Nephron progenitor cell (in vitro differentiated cells): ENCODE measurements at regions not wholly inside any gene's neighbourhood (a gene's known extent, or its start where the extent isn't known, plus 50 kb on each side); places are given as distances from the start of the nearest gene placed in this dataset.

Experiments
- DNase-seq: peaks from one replicate; pipeline ENCODE4 v3.0.0; 2021
- H3K27ac Mint-ChIP-seq: 2 replicates; pipeline ENCODE4 v1.8.0; 2021; ENCODE audit warnings: mild to moderate bottlenecking, moderate library complexity, mixed read lengths
- H3K27me3 Mint-ChIP-seq: 2 replicates; pipeline ENCODE4 v1.8.0; 2021; ENCODE audit warnings: mild to moderate bottlenecking, low read depth, mixed read lengths; ENCODE audit not compliant: poor library complexity
- H3K36me3 Mint-ChIP-seq: 2 replicates; pipeline ENCODE4 v1.8.0; 2021; ENCODE audit warnings: low read depth, mixed read lengths
- H3K4me1 Mint-ChIP-seq: 2 replicates; pipeline ENCODE4 v1.8.0; 2021; ENCODE audit warnings: mixed read lengths
- H3K4me3 Mint-ChIP-seq: 2 replicates; pipeline ENCODE4 v1.8.0; 2021; ENCODE audit warnings: mild to moderate bottlenecking, moderate library complexity, mixed read lengths
- H3K9me3 Mint-ChIP-seq: 2 replicates; pipeline ENCODE4 v1.8.0; 2021; ENCODE audit warnings: mild to moderate bottlenecking, moderate library complexity, mixed read lengths
- TF ChIP-seq, protein P1 (sequence below): fragments of 200-600 bp; sonication (generic); IDR thresholded peaks from 2 replicates; pipeline ENCODE4 v1.5.0; 2021; ENCODE audit warnings: antibody characterized with exemption

DNA sequence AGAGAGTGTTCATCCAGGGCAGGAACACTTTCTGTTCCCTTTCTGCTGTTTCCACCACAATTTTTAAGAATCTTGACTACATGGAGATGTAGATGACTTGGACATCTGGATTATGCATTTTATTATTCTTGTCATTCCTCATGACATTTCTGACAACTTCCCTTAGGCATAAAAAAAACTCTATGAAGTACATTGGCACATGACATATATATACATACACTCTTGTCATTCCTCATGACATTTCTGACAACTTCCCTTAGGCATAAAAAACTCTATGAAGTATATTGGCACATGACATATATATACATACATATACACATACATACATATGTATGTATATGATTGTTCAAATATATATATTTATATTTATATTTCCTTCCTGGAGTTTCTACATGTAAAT, 531.5 kb downstream of the COL12A1 start:
- TF ChIP-seq, protein P1, sequence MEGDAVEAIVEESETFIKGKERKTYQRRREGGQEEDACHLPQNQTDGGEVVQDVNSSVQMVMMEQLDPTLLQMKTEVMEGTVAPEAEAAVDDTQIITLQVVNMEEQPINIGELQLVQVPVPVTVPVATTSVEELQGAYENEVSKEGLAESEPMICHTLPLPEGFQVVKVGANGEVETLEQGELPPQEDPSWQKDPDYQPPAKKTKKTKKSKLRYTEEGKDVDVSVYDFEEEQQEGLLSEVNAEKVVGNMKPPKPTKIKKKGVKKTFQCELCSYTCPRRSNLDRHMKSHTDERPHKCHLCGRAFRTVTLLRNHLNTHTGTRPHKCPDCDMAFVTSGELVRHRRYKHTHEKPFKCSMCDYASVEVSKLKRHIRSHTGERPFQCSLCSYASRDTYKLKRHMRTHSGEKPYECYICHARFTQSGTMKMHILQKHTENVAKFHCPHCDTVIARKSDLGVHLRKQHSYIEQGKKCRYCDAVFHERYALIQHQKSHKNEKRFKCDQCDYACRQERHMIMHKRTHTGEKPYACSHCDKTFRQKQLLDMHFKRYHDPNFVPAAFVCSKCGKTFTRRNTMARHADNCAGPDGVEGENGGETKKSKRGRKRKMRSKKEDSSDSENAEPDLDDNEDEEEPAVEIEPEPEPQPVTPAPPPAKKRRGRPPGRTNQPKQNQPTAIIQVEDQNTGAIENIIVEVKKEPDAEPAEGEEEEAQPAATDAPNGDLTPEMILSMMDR: no peak
- no peak overlapping the region for H3K4me3 Mint-ChIP-seq
- no peaks in the 10 kb centered on the region for H3K4me1 Mint-ChIP-seq
- H3K27me3 Mint-ChIP-seq: no peaks in the 10 kb centered on the region
- no peak overlapping the region for H3K27ac Mint-ChIP-seq
- H3K9me3 Mint-ChIP-seq: no peaks in the 10 kb centered on the region
- H3K36me3 Mint-ChIP-seq: no peaks in the 10 kb centered on the region
- DNase-seq: no peak

DNA sequence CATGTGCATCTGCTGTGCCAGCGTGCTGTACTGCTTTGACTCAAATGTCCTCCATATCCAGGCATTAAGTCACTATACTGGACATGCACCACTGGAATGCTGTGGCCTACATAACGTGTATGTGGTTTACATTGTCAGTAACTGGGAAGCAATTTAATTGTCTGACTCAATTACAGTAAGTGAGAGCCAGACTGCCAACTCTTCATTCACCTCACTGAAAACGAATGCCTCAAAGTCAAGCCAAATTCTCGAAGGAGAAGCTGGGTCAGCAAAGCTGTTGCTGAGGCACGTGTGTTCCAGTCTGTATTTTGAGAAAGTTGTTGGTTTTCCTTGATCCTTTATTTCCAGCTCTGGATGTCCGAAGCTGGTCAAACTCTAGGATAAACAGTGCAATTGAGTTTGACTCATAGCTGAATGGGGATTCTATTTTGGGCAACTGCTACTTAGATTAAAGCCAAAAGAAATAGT, 534.3 kb downstream of the COL12A1 start:
- DNase-seq: no peak
- Mint-ChIP-seq H3K4me3 (no peak overlapping the region), H3K4me1 (no peaks in the 10 kb centered on the region), H3K36me3 (no peaks in the 10 kb centered on the region), H3K27me3 (peaks cover 3% of the 10 kb centered on the region), H3K27ac (no peak overlapping the region), H3K9me3 (peaks cover 6% of the 10 kb centered on the region)
- TF ChIP-seq, protein P1: no peak

DNA sequence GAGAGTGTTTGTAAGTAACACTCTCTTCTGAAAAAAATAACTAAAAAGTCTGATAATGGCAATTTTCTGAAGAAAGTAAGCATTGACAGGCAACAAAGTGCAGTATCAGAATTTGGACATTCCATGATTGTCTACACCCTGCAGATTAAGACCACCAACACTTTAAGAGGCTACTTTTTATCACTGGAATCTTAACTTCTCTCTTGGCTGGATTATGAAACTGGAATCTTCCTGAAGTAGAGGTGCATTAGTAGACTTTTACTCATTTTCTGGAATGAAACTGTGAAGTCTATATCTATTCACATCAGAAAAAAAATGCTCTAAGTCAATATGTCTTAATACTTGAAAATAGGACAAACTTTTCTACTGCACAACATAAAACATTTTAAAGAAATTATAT, 547.5 kb downstream of the COL12A1 start:
- no peaks in the 10 kb centered on the region for H3K27me3 Mint-ChIP-seq
- no peak overlapping the region for H3K27ac Mint-ChIP-seq
- H3K9me3 Mint-ChIP-seq: peaks cover 32% of the 10 kb centered on the region
- no peaks in the 10 kb centered on the region for H3K36me3 Mint-ChIP-seq
- DNase-seq: no peak
- H3K4me3 Mint-ChIP-seq: no peak overlapping the region
- TF ChIP-seq, protein P1: no peak
- H3K4me1 Mint-ChIP-seq: no peaks in the 10 kb centered on the region

DNA sequence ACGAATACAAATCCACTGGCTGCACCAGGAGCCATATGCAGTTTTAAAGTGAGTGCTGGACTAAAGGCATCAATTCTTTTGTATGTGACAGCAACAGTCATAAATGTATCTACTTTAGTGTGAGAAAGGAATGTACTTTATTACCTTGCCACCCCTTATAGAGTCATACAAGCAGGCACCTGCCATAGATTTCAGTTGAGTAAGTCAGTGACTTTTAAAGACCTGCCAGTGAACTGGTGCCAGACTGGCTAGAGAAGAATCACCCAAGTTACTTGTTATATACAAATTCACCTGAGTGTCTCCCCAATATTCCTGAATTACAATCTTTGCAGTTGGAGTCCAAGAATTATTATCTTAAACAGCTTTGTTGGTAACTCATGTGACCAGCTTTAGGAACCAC, 547.9 kb downstream of the COL12A1 start:
- no peak for DNase-seq
- Mint-ChIP-seq H3K27ac (no peak overlapping the region), H3K9me3 (peaks cover 28% of the 10 kb centered on the region), H3K27me3 (no peaks in the 10 kb centered on the region), H3K4me1 (no peaks in the 10 kb centered on the region), H3K36me3 (no peaks in the 10 kb centered on the region), H3K4me3 (no peak overlapping the region)
- TF ChIP-seq, protein P1: no peak

DNA sequence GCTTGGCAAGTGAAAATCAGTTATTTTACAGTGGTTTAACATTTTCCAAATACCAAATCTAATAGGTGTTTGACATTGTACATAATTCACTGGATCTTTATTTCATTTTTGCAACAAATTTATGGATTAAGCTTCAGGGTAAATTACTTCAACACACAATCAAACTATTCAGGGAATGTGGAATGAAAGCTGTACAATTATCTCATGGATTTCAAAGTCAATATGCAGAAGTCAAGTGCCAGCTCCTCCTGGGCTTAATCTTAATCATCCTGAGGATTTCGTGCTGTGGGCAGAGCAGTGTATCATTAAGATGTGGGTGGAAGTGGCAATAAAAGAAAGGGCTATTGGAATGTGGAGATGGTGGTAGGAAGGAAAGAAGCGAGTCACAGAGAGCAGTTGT, 548.8 kb downstream of the COL12A1 start:
- H3K4me1 Mint-ChIP-seq: no peaks in the 10 kb centered on the region
- TF ChIP-seq, protein P1: no peak
- no peaks in the 10 kb centered on the region for H3K36me3 Mint-ChIP-seq
- H3K4me3 Mint-ChIP-seq: no peak overlapping the region
- H3K27ac Mint-ChIP-seq: no peak overlapping the region
- H3K27me3 Mint-ChIP-seq: no peaks in the 10 kb centered on the region
- peaks cover 24% of the 10 kb centered on the region for H3K9me3 Mint-ChIP-seq
- DNase-seq: no peak

DNA sequence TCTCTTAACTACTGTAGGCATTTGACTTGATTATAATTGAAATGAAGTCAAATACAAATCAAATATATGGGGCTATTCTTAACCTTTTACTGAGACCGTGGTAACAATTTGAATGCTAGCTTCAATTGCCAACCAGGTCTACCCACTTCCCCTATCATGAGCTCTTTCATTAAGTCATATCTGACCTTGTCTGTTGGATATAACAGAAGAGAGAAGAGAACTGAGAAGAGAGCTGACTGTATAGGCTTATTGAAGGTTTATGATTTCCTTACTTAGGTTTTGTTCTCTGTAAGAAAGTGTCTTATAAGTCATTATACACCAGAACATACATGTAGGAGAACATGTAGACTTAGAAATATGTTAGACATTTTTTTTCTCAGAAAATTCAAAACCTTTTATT, 549.4 kb downstream of the COL12A1 start:
- Mint-ChIP-seq H3K27me3 (no peaks in the 10 kb centered on the region), H3K9me3 (peaks cover 22% of the 10 kb centered on the region), H3K4me3 (no peak overlapping the region), H3K4me1 (no peaks in the 10 kb centered on the region), H3K27ac (no peak overlapping the region), H3K36me3 (no peaks in the 10 kb centered on the region)
- DNase-seq: no peak
- TF ChIP-seq, protein P1: no peak
